ENCODE measurements at regions not wholly inside any gene's neighbourhood (a gene's known extent, or its start where the extent isn't known, plus 50 kb on each side); places are given as distances from the start of the nearest gene placed in this dataset.
"Not testable (repeated sequence)": the region's sequence is repeated elsewhere in the genome, so short reads cannot be mapped to it uniquely, and the experiment has no call there.

- H3K4me3 ChIP-seq (replicated peaks in 1 of 2; ENCODE audit: low read depth in 1 of 2, low read length in 2 of 2); CTCF ChIA-PET; H3K4me2 ChIP-seq (ENCODE audit: low read length); H2AFZ ChIP-seq (ENCODE audit: low read depth, low read length, poor library complexity, severe bottlenecking); H3K36me3 ChIP-seq (ENCODE audit: control insufficient read depth in 1 of 2, insufficient read depth in 2 of 2, low read length in 2 of 2); H3K4me1 ChIP-seq (ENCODE audit: control insufficient read depth in 1 of 2, insufficient read depth in 2 of 2, low read length in 2 of 2); H3K9ac ChIP-seq (ENCODE audit: low read length); ATAC-seq; DNase-seq (ENCODE audit: low read depth, low spot score); H3K9me2 ChIP-seq (ENCODE audit: insufficient read depth); BruUV-seq (replicated peaks); H3K9me3 ChIP-seq (ENCODE audit: control insufficient read depth in 1 of 2, insufficient read depth in 1 of 2, low read depth in 1 of 2, low read length in 2 of 2); H3K79me2 ChIP-seq (ENCODE audit: insufficient read depth, low read length); RAD21 ChIA-PET (ENCODE audit: low non-redundant PET in 1 of 2, low total read pairs in 2 of 2, uncharacterized antibody in 2 of 2, unreplicated experiment in 2 of 2); H3K27ac ChIP-seq (ENCODE audit: low read depth, low read length); POLR2A ChIA-PET; H3K27me3 ChIP-seq (ENCODE audit: insufficient read depth, low read length); intact Hi-C loops (cut with micrococcal nuclease); H4K20me1 ChIP-seq (ENCODE audit: insufficient read depth): not testable (repeated sequence)
These were observed 68.1 kb downstream of the GOLGA6L6 start for GRCh38 chr15:20473465-20473864.

GRCh38 chr15:20472983-20473382, 68.6 kb downstream of the GOLGA6L6 start:
- H3K27ac ChIP-seq (ENCODE audit: low read depth, low read length); CTCF ChIA-PET; BruUV-seq (replicated peaks); intact Hi-C loops (cut with micrococcal nuclease); H3K79me2 ChIP-seq (ENCODE audit: insufficient read depth, low read length); H2AFZ ChIP-seq (ENCODE audit: low read depth, low read length, poor library complexity, severe bottlenecking); ATAC-seq; H3K9me2 ChIP-seq (ENCODE audit: insufficient read depth); H3K9me3 ChIP-seq (ENCODE audit: control insufficient read depth in 1 of 2, insufficient read depth in 1 of 2, low read depth in 1 of 2, low read length in 2 of 2); H3K27me3 ChIP-seq (ENCODE audit: insufficient read depth, low read length); H3K4me1 ChIP-seq (ENCODE audit: control insufficient read depth in 1 of 2, insufficient read depth in 2 of 2, low read length in 2 of 2); RAD21 ChIA-PET (ENCODE audit: low non-redundant PET in 1 of 2, low total read pairs in 2 of 2, uncharacterized antibody in 2 of 2, unreplicated experiment in 2 of 2); H3K4me2 ChIP-seq (ENCODE audit: low read length); H3K9ac ChIP-seq (ENCODE audit: low read length); H4K20me1 ChIP-seq (ENCODE audit: insufficient read depth); POLR2A ChIA-PET; H3K36me3 ChIP-seq (ENCODE audit: control insufficient read depth in 1 of 2, insufficient read depth in 2 of 2, low read length in 2 of 2); H3K4me3 ChIP-seq (replicated peaks in 1 of 2; ENCODE audit: low read depth in 1 of 2, low read length in 2 of 2); DNase-seq (ENCODE audit: low read depth, low spot score): not testable (repeated sequence)

DNA sequence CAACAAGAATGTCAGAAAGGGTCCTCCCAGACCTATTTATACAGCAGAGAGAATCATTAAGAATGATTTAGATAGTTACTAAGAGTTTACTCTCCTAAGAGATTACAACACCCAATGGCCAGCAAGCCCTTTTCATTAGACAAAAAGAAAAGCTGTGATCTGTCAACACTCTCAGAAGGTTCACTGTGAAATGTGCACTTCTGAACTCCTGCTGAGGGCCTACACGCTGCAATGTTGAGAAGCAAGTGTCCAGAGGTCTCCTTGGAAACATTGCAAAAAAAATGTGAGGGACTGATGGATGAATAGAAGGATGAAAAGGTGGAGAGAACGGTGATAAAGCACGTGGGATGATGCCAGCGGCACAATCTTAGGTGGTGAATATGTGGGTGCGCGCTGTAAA, 70.8 kb downstream of the GOLGA6L6 start:
- H3K79me2 ChIP-seq (ENCODE audit: insufficient read depth, low read length); H3K36me3 ChIP-seq (ENCODE audit: control insufficient read depth in 1 of 2, insufficient read depth in 2 of 2, low read length in 2 of 2); H3K4me3 ChIP-seq (replicated peaks in 1 of 2; ENCODE audit: low read depth in 1 of 2, low read length in 2 of 2); POLR2A ChIA-PET; RAD21 ChIA-PET (ENCODE audit: low non-redundant PET in 1 of 2, low total read pairs in 2 of 2, uncharacterized antibody in 2 of 2, unreplicated experiment in 2 of 2); H4K20me1 ChIP-seq (ENCODE audit: insufficient read depth); H3K27ac ChIP-seq (ENCODE audit: low read depth, low read length); DNase-seq (ENCODE audit: low read depth, low spot score); CTCF ChIA-PET; H3K4me2 ChIP-seq (ENCODE audit: low read length); H3K4me1 ChIP-seq (ENCODE audit: control insufficient read depth in 1 of 2, insufficient read depth in 2 of 2, low read length in 2 of 2); H3K9ac ChIP-seq (ENCODE audit: low read length); H3K9me3 ChIP-seq (ENCODE audit: control insufficient read depth in 1 of 2, insufficient read depth in 1 of 2, low read depth in 1 of 2, low read length in 2 of 2); ATAC-seq; H3K27me3 ChIP-seq (ENCODE audit: insufficient read depth, low read length); H2AFZ ChIP-seq (ENCODE audit: low read depth, low read length, poor library complexity, severe bottlenecking); H3K9me2 ChIP-seq (ENCODE audit: insufficient read depth); BruUV-seq (replicated peaks); intact Hi-C loops (cut with micrococcal nuclease): not testable (repeated sequence)

- H3K4me3 ChIP-seq (replicated peaks in 1 of 2; ENCODE audit: low read depth in 1 of 2, low read length in 2 of 2); H3K79me2 ChIP-seq (ENCODE audit: insufficient read depth, low read length); BruUV-seq (replicated peaks); H3K9me2 ChIP-seq (ENCODE audit: insufficient read depth); H3K4me1 ChIP-seq (ENCODE audit: control insufficient read depth in 1 of 2, insufficient read depth in 2 of 2, low read length in 2 of 2); H2AFZ ChIP-seq (ENCODE audit: low read depth, low read length, poor library complexity, severe bottlenecking); H3K9ac ChIP-seq (ENCODE audit: low read length); H3K36me3 ChIP-seq (ENCODE audit: control insufficient read depth in 1 of 2, insufficient read depth in 2 of 2, low read length in 2 of 2); H3K4me2 ChIP-seq (ENCODE audit: low read length); CTCF ChIA-PET; H3K9me3 ChIP-seq (ENCODE audit: control insufficient read depth in 1 of 2, insufficient read depth in 1 of 2, low read depth in 1 of 2, low read length in 2 of 2); H4K20me1 ChIP-seq (ENCODE audit: insufficient read depth); RAD21 ChIA-PET (ENCODE audit: low non-redundant PET in 1 of 2, low total read pairs in 2 of 2, uncharacterized antibody in 2 of 2, unreplicated experiment in 2 of 2); POLR2A ChIA-PET; ATAC-seq; H3K27me3 ChIP-seq (ENCODE audit: insufficient read depth, low read length); intact Hi-C loops (cut with micrococcal nuclease); H3K27ac ChIP-seq (ENCODE audit: low read depth, low read length); DNase-seq (ENCODE audit: low read depth, low spot score): not testable (repeated sequence)
These were observed 100.5 kb downstream of the GOLGA6L6 start for GRCh38 chr15:20441138-20441537.

- H3K9me2 ChIP-seq (ENCODE audit: insufficient read depth); H3K79me2 ChIP-seq (ENCODE audit: insufficient read depth, low read length); H3K9ac ChIP-seq (ENCODE audit: low read length); H3K36me3 ChIP-seq (ENCODE audit: control insufficient read depth in 1 of 2, insufficient read depth in 2 of 2, low read length in 2 of 2); H4K20me1 ChIP-seq (ENCODE audit: insufficient read depth); H2AFZ ChIP-seq (ENCODE audit: low read depth, low read length, poor library complexity, severe bottlenecking); BruUV-seq (replicated peaks); H3K4me1 ChIP-seq (ENCODE audit: control insufficient read depth in 1 of 2, insufficient read depth in 2 of 2, low read length in 2 of 2); H3K27ac ChIP-seq (ENCODE audit: low read depth, low read length); POLR2A ChIA-PET; CTCF ChIA-PET; DNase-seq (ENCODE audit: low read depth, low spot score); intact Hi-C loops (cut with micrococcal nuclease); ATAC-seq; H3K4me3 ChIP-seq (replicated peaks in 1 of 2; ENCODE audit: low read depth in 1 of 2, low read length in 2 of 2); H3K9me3 ChIP-seq (ENCODE audit: control insufficient read depth in 1 of 2, insufficient read depth in 1 of 2, low read depth in 1 of 2, low read length in 2 of 2); RAD21 ChIA-PET (ENCODE audit: low non-redundant PET in 1 of 2, low total read pairs in 2 of 2, uncharacterized antibody in 2 of 2, unreplicated experiment in 2 of 2); H3K4me2 ChIP-seq (ENCODE audit: low read length); H3K27me3 ChIP-seq (ENCODE audit: insufficient read depth, low read length): not testable (repeated sequence)
These were observed 101.2 kb downstream of the GOLGA6L6 start for GRCh38 chr15:20440390-20440789.

Measured in HCT116 (cell line).